H9 (cell line): ENCODE measurements at regions not wholly inside any gene's neighbourhood (a gene's known extent, or its start where the extent isn't known, plus 50 kb on each side); places are given as distances from the start of the nearest gene placed in this dataset.
"Not testable (repeated sequence)": the region's sequence is repeated elsewhere in the genome, so short reads cannot be mapped to it uniquely, and the experiment has no call there.

ENCODE experiments used
- DNase-seq: peaks from one replicate; pipeline ENCODE4 v3.0.0-alpha.2; 2017
- H2AFZ ChIP-seq: one replicate; pipeline ENCODE4 v1.6.1; 2013; ENCODE audit warnings: mild to moderate bottlenecking, low read length, control low read depth, moderate library complexity
- H2AK5ac ChIP-seq: 2 replicates; pipeline ENCODE4 v1.6.1; 2013; ENCODE audit warnings: low read length, control low read depth, mixed read lengths; ENCODE audit not compliant: insufficient read length
- H2BK120ac ChIP-seq: one replicate; pipeline ENCODE4 v1.6.1; 2013; ENCODE audit warnings: low read depth, mild to moderate bottlenecking, low read length, control low read depth, inconsistent platforms; ENCODE audit not compliant: poor library complexity, severe bottlenecking
- H2BK12ac ChIP-seq: 2 replicates; pipeline ENCODE4 v1.6.1; 2013; ENCODE audit warnings: low read length, control low read depth, mixed read lengths, low read depth; ENCODE audit not compliant: insufficient read length
- H2BK15ac ChIP-seq: 2 replicates; pipeline ENCODE4 v1.6.1; 2013; ENCODE audit warnings: low read depth, low read length, control low read depth
- H2BK20ac ChIP-seq: one replicate; pipeline ENCODE4 v1.6.1; 2013; ENCODE audit warnings: low read depth, mild to moderate bottlenecking, low read length, control low read depth, inconsistent platforms; ENCODE audit not compliant: poor library complexity, severe bottlenecking
- H2BK5ac ChIP-seq: 2 replicates; pipeline ENCODE4 v1.6.1; 2013; ENCODE audit warnings: low read length, control low read depth, mixed read lengths; ENCODE audit not compliant: insufficient read length
- H3K14ac ChIP-seq: 2 replicates; pipeline ENCODE4 v1.6.1; 2013; ENCODE audit warnings: low read length, control low read depth; ENCODE audit not compliant: insufficient read depth
- H3K18ac ChIP-seq: 2 replicates; pipeline ENCODE4 v1.6.1; 2013; ENCODE audit warnings: low read depth, mild to moderate bottlenecking, mixed read lengths, low read length, control low read depth; ENCODE audit not compliant: insufficient read length
- H3K23ac ChIP-seq: 2 replicates; pipeline ENCODE4 v1.6.1; 2013; ENCODE audit warnings: low read length, control low read depth, mixed read lengths, low read depth; ENCODE audit not compliant: insufficient read length
- H3K23me2 ChIP-seq: 2 replicates; pipeline ENCODE4 v1.6.1; 2013; ENCODE audit warnings: low read depth, mild to moderate bottlenecking, mixed read lengths, low read length, control low read depth; ENCODE audit not compliant: insufficient read length, poor library complexity, severe bottlenecking
- H3K27ac ChIP-seq: 2 replicates; pipeline ENCODE4 v1.5.1; 2013; ENCODE audit warnings: low read length, control low read depth, mixed read lengths, low read depth; ENCODE audit not compliant: insufficient read length
- H3K27me3 ChIP-seq: 2 replicates; pipeline ENCODE4 v1.6.1; 2013; ENCODE audit warnings: low read length, control low read depth, inconsistent platforms; ENCODE audit not compliant: insufficient read depth
- H3K4ac ChIP-seq: 2 replicates; pipeline ENCODE4 v1.6.1; 2013; ENCODE audit warnings: low read depth, mild to moderate bottlenecking, control low read depth, inconsistent platforms, low read length, moderate library complexity
- H3K4me1 ChIP-seq: 2 replicates; pipeline ENCODE4 v1.6.1; 2013; ENCODE audit warnings: low read length, control low read depth, inconsistent platforms; ENCODE audit not compliant: insufficient read depth
- H3K4me2 ChIP-seq: 2 replicates; pipeline ENCODE4 v1.6.1; 2013; ENCODE audit warnings: low read length, control low read depth, mixed read lengths; ENCODE audit not compliant: insufficient read length, insufficient read depth
- H3K56ac ChIP-seq: 2 replicates; pipeline ENCODE4 v1.6.1; 2013; ENCODE audit warnings: low read depth, mild to moderate bottlenecking, mixed read lengths, low read length, control low read depth; ENCODE audit not compliant: insufficient read length
- H3K79me1 ChIP-seq: 2 replicates; pipeline ENCODE4 v1.6.1; 2013; ENCODE audit warnings: low read depth, mild to moderate bottlenecking, moderate library complexity, low read length, control low read depth, inconsistent platforms; ENCODE audit not compliant: insufficient read depth, poor library complexity, severe bottlenecking
- H3K79me2 ChIP-seq: 2 replicates; pipeline ENCODE4 v1.6.1; 2013; ENCODE audit warnings: low read length, control low read depth, inconsistent platforms; ENCODE audit not compliant: insufficient read depth
- H3K9ac ChIP-seq: 2 replicates; pipeline ENCODE4 v1.6.1; 2013; ENCODE audit warnings: low read length, control low read depth, mixed read lengths; ENCODE audit not compliant: insufficient read length; ENCODE audit errors: extremely low read depth
- H3K9me3 ChIP-seq: one replicate; pipeline ENCODE4 v1.6.1; 2013; ENCODE audit warnings: low read depth, low read length, inconsistent platforms; ENCODE audit not compliant: control insufficient read depth
- H3T11ph ChIP-seq: one replicate; pipeline ENCODE4 v1.6.1; 2013; ENCODE audit warnings: mild to moderate bottlenecking, low read length, control low read depth, inconsistent platforms
- H4K20me1 ChIP-seq: one replicate; pipeline ENCODE4 v1.6.1; 2013; ENCODE audit not compliant: control insufficient read depth, insufficient read length, insufficient read depth
- H4K5ac ChIP-seq: 2 replicates; pipeline ENCODE4 v1.6.1; 2013; ENCODE audit warnings: low read depth, mild to moderate bottlenecking, mixed read lengths, low read length, control low read depth; ENCODE audit not compliant: insufficient read length
- H4K8ac ChIP-seq: replicated peaks from 2 replicates; pipeline ENCODE4 v1.6.1; 2013; ENCODE audit warnings: low read length, control low read depth, mixed read lengths, low read depth; ENCODE audit not compliant: insufficient read length
- H4K91ac ChIP-seq: 2 replicates; pipeline ENCODE4 v1.6.1; 2013; ENCODE audit warnings: low read depth, mild to moderate bottlenecking, moderate library complexity, mixed read lengths, low read length, control low read depth; ENCODE audit not compliant: insufficient read length
- H3K27ac Mint-ChIP-seq, 3 experiments: 2 replicates in 2 of 3; 3 replicates in 1 of 3; pipeline ENCODE4 v1.8.0; 2020 to 2021; ENCODE audit warnings: mixed read lengths in 3 of 3, mild to moderate bottlenecking in 1 of 3, moderate library complexity in 1 of 3
- H3K27me3 Mint-ChIP-seq: 2 replicates; pipeline ENCODE4 v1.8.0; 2021; ENCODE audit warnings: low read depth, mild to moderate bottlenecking, moderate library complexity, mixed read lengths
- H3K36me3 Mint-ChIP-seq, 3 experiments: 2 replicates in 2 of 3; 3 replicates in 1 of 3; pipeline ENCODE4 v1.8.0; 2020 to 2021; ENCODE audit warnings: low read depth in 3 of 3, mixed read lengths in 3 of 3; ENCODE audit not compliant: insufficient read depth in 1 of 3
- H3K4me1 Mint-ChIP-seq, 2 experiments: 2 replicates each; pipeline ENCODE4 v1.8.0; 2020; ENCODE audit warnings: mixed read lengths in 2 of 2
- H3K4me3 Mint-ChIP-seq, 2 experiments: 2 replicates in 1 of 2; 3 replicates in 1 of 2; pipeline ENCODE4 v1.8.0; 2020 to 2021; ENCODE audit warnings: mild to moderate bottlenecking in 2 of 2, mixed read lengths in 2 of 2, moderate library complexity in 1 of 2
- H3K9me3 Mint-ChIP-seq, 2 experiments: 2 replicates in 1 of 2; 3 replicates in 1 of 2; pipeline ENCODE4 v1.8.0; 2020; ENCODE audit warnings: mild to moderate bottlenecking in 2 of 2, mixed read lengths in 2 of 2, moderate library complexity in 1 of 2
- WGBS: extraction: QIAGEN DNeasy Blood & Tissue Kit; methylation state at CpG from one replicate; pipeline ENCODE4 v1.1.7; 2013; ENCODE audit warnings: missing lambda C conversion rate, low lambda C conversion rate, mixed read lengths; ENCODE audit not compliant: insufficient read length; ENCODE audit errors: extremely low coverage; 5-methylcytosine and 5-hydroxymethylcytosine counted together

DNA sequence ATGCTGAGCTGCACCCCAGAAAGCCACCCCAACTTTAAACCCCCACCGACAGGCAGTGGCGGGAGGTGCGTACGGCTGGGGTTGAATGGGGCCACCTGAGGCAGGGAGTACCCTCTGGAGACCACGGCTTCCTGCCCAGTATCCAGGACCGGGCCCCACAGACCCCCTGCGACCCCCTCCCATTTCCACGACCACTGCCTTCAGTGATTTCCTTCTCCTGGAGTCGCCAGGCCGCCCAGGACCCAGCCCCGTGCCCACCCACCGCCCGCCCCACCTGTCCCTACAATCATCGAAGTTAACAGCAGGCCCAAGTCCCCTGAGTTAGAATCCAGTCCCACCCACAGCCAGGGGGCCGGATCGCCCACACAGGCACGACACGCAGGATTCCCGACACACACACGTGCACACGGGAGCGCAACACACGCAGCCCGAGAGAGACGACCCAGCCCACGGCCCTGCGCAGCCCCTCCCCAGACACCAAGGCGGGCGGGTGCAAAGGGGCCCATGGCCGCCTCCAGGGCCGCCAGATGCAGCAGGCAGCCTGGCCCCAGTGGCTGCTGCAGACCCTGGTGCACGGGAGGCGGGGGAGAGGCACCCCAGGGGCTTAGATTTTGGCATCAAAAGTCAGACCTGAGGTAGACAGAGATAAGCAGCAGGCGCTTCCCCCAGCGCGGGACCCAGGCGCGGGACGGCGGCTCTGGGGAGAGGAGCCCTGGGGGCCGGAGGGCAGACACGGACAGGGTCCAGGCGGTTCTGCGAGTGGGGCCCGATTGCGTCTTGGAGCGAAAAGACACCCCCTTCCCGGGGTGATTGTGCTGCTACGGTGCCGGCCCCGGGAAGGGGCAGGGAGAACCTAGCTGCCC, 104.8 kb downstream of the SPATA31A6 start:
- H3T11ph ChIP-seq, H4K91ac ChIP-seq, H3K4me3 Mint-ChIP-seq, H2BK120ac ChIP-seq, H3K23me2 ChIP-seq, H4K5ac ChIP-seq, DNase-seq, H3K18ac ChIP-seq, H3K9me3 ChIP-seq, H3K56ac ChIP-seq, H3K79me1 ChIP-seq, H3K79me2 ChIP-seq, H3K4me2 ChIP-seq, H3K27me3 Mint-ChIP-seq, H2BK5ac ChIP-seq, H4K20me1 ChIP-seq, H3K9ac ChIP-seq, H2BK20ac ChIP-seq, H3K9me3 Mint-ChIP-seq, H3K4me1 ChIP-seq, H3K27ac ChIP-seq, H2BK12ac ChIP-seq, H4K8ac ChIP-seq, H2BK15ac ChIP-seq, H3K27ac Mint-ChIP-seq, H2AFZ ChIP-seq, H3K23ac ChIP-seq, H3K4ac ChIP-seq, H2AK5ac ChIP-seq, H3K14ac ChIP-seq, H3K36me3 Mint-ChIP-seq, H3K27me3 ChIP-seq: not testable (repeated sequence)
- no CpG with 5 or more reads among the region's 51 CpGs for WGBS
- H3K4me1 Mint-ChIP-seq = peaks cover 17 to 18% of the 10 kb centered on the region in 2 experiments

DNA sequence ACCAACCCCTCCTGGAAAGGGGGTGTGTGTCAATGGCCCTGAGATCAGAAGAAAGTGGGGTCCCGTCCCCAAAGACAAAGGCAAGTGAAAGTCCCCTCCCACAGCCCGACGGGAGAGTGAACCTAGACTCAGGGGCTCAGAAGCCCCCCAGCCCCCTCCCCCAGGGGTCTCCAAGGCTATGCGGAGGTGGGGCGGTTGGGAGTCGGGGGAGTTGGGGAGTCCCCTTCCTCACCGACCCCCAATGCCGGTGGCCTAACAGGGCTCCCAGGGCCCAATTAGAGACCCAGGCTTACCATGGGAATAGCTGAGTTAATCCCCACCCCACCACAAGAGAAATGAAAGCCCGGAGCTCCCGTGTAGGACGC, 105.4 kb downstream of the SPATA31A6 start:
- not testable (repeated sequence) for H3K27ac ChIP-seq, H3T11ph ChIP-seq, H4K91ac ChIP-seq, H2BK15ac ChIP-seq, H3K14ac ChIP-seq, H4K5ac ChIP-seq, H4K20me1 ChIP-seq, H3K9ac ChIP-seq, H2BK5ac ChIP-seq, H3K4me3 Mint-ChIP-seq, DNase-seq, H3K23me2 ChIP-seq, H2BK12ac ChIP-seq, H4K8ac ChIP-seq, H3K9me3 ChIP-seq, H3K27ac Mint-ChIP-seq, H3K4me2 ChIP-seq, H3K4me1 ChIP-seq, H2BK20ac ChIP-seq, H3K36me3 Mint-ChIP-seq, H2BK120ac ChIP-seq, H3K56ac ChIP-seq, H3K4ac ChIP-seq, H2AK5ac ChIP-seq, H3K27me3 ChIP-seq, H3K27me3 Mint-ChIP-seq, H3K23ac ChIP-seq, H3K9me3 Mint-ChIP-seq, H3K79me1 ChIP-seq, H2AFZ ChIP-seq, H3K79me2 ChIP-seq, H3K18ac ChIP-seq
- H3K4me1 Mint-ChIP-seq = peaks cover 17 to 18% of the 10 kb centered on the region in 2 experiments
- no CpG with 5 or more reads among the region's 11 CpGs for WGBS
